CD14-positive monocyte (primary cell): ENCODE measurements at regions not wholly inside any gene's neighbourhood (a gene's known extent, or its start where the extent isn't known, plus 50 kb on each side); places are given as distances from the start of the nearest gene placed in this dataset.

Source experiments
- DNase-seq, 3 donors: peaks; one replicate each; pipeline ENCODE4 v3.0.0-alpha.2; 2011 to 2022
- H2AFZ ChIP-seq: 2 replicates; pipeline ENCODE4 v1.6.0; 2012; ENCODE audit warnings: mild to moderate bottlenecking, low read depth, low read length, inconsistent platforms; ENCODE audit not compliant: insufficient read depth, poor library complexity, severe bottlenecking
- H3K27ac ChIP-seq, 2 donors: 1 replicate in 1 of 2; 2 replicates in 1 of 2; pipeline ENCODE4 v1.5.1; 2012 to 2013; ENCODE audit warnings: low read length in 2 of 2, control low read depth in 1 of 2, inconsistent platforms in 1 of 2, low read depth in 1 of 2, mild to moderate bottlenecking in 1 of 2
- H3K27me3 ChIP-seq, 2 donors: one replicate each; pipeline versions ENCODE4 v1.6.0 to v1.6.1; 2011 to 2013; ENCODE audit warnings: low read length in 2 of 2; ENCODE audit not compliant: control insufficient read depth in 2 of 2, insufficient read depth in 2 of 2
- H3K36me3 ChIP-seq, 2 donors: replicated peaks in 1 of 2; 1 replicate in 1 of 2; 2 replicates in 1 of 2; pipeline versions ENCODE4 v1.5.1 to v1.6.1; 2012 to 2013; ENCODE audit warnings: low read length in 2 of 2, control low read depth in 1 of 2, inconsistent platforms in 1 of 2, mild to moderate bottlenecking in 1 of 2; ENCODE audit not compliant: insufficient read depth in 2 of 2, control insufficient read depth in 1 of 2
- H3K4me1 ChIP-seq, 2 donors: 1 replicate in 1 of 2; 2 replicates in 1 of 2; pipeline versions ENCODE4 v1.5.1 to v1.6.1; 2012 to 2013; ENCODE audit warnings: low read length in 2 of 2, control low read depth in 1 of 2, inconsistent platforms in 1 of 2, mild to moderate bottlenecking in 1 of 2, moderate library complexity in 1 of 2; ENCODE audit not compliant: insufficient read depth in 2 of 2, control insufficient read depth in 1 of 2
- H3K4me2 ChIP-seq: replicated peaks from 2 replicates; pipeline ENCODE3; 2012; ENCODE audit warnings: low read length, moderate library complexity, mild to moderate bottlenecking; ENCODE audit not compliant: poor library complexity, severe bottlenecking; ENCODE audit errors: extremely low read depth
- H3K4me3 ChIP-seq, 3 experiments: fragments of 200-600 bp in 1 of 3; sonication (generic) in 1 of 3; replicated peaks in 1 of 3; 1 replicate in 2 of 3; 2 replicates in 1 of 3; pipeline ENCODE4 v1.5.1; 2011 to 2013; ENCODE audit warnings: low read length in 3 of 3, mild to moderate bottlenecking in 3 of 3, control low read depth in 2 of 3, low read depth in 2 of 3, inconsistent platforms in 1 of 3, moderate library complexity in 1 of 3
- H3K79me2 ChIP-seq: 2 replicates; pipeline ENCODE4 v1.6.0; 2012; ENCODE audit warnings: mild to moderate bottlenecking, control low read depth, inconsistent platforms, low read length, moderate library complexity; ENCODE audit not compliant: insufficient read depth
- H3K9ac ChIP-seq: 2 replicates; pipeline ENCODE4 v1.6.0; 2017; ENCODE audit warnings: low read length, mild to moderate bottlenecking; ENCODE audit not compliant: insufficient read depth, poor library complexity, severe bottlenecking
- H3K9me3 ChIP-seq, 2 donors: replicated peaks in 1 of 2; 1 replicate in 1 of 2; 2 replicates in 1 of 2; pipeline versions ENCODE4 v1.5.1 to v1.6.1; 2012 to 2013; ENCODE audit warnings: low read length in 2 of 2, control low read depth in 1 of 2; ENCODE audit not compliant: control insufficient read depth in 1 of 2, insufficient read depth in 1 of 2
- H4K20me1 ChIP-seq: 2 replicates; pipeline ENCODE4 v1.6.0; 2012; ENCODE audit warnings: mild to moderate bottlenecking, low read length, control low read depth, moderate library complexity; ENCODE audit not compliant: insufficient read depth
- H3K27ac Mint-ChIP-seq, 7 donors: one replicate each; pipeline ENCODE4 v1.8.0; 2020; ENCODE audit warnings: mild to moderate bottlenecking in 7 of 7, mixed read lengths in 7 of 7, moderate library complexity in 6 of 7, inconsistent platforms in 2 of 7
- H3K27me3 Mint-ChIP-seq, 3 donors: one replicate each; pipeline ENCODE4 v1.8.0; 2021 to 2022; ENCODE audit warnings: low read depth in 3 of 3, mild to moderate bottlenecking in 3 of 3, mixed read lengths in 3 of 3, moderate library complexity in 3 of 3, inconsistent platforms in 1 of 3
- H3K36me3 Mint-ChIP-seq, 2 donors: one replicate each; pipeline ENCODE4 v1.8.0; 2020; ENCODE audit warnings: mixed read lengths in 2 of 2, inconsistent platforms in 1 of 2, mild to moderate bottlenecking in 1 of 2
- H3K4me1 Mint-ChIP-seq: one replicate; pipeline ENCODE4 v1.8.0; 2020; ENCODE audit warnings: mild to moderate bottlenecking, mixed read lengths
- H3K4me3 Mint-ChIP-seq, 2 donors: one replicate each; pipeline ENCODE4 v1.8.0; 2020; ENCODE audit warnings: mild to moderate bottlenecking in 2 of 2, mixed read lengths in 2 of 2, moderate library complexity in 1 of 2
- H3K9me3 Mint-ChIP-seq, 7 donors: one replicate each; pipeline ENCODE4 v1.8.0; 2020 to 2022; ENCODE audit warnings: mixed read lengths in 7 of 7, mild to moderate bottlenecking in 6 of 7, moderate library complexity in 6 of 7, inconsistent platforms in 2 of 7
- WGBS: methylation state at CpG from one replicate; pipeline ENCODE4 v1.1.5; 2013; ENCODE audit warnings: missing lambda C conversion rate; ENCODE audit not compliant: insufficient coverage; 5-methylcytosine and 5-hydroxymethylcytosine counted together
- intact Hi-C, 2 donors: fragments of 100-400 bp; cut with micrococcal nuclease; formaldehyde crosslinking; loops; one replicate each; pipeline versions ENCODE4 v1.15.0 to v1.15.1; 2023
- TF ChIP-seq, protein P1 (sequence below): fragments of 200-600 bp; IDR thresholded peaks from one replicate; pipeline ENCODE4 v1.8.0; 2022; ENCODE audit warnings: antibody characterized with exemption, mild to moderate bottlenecking

DNA sequence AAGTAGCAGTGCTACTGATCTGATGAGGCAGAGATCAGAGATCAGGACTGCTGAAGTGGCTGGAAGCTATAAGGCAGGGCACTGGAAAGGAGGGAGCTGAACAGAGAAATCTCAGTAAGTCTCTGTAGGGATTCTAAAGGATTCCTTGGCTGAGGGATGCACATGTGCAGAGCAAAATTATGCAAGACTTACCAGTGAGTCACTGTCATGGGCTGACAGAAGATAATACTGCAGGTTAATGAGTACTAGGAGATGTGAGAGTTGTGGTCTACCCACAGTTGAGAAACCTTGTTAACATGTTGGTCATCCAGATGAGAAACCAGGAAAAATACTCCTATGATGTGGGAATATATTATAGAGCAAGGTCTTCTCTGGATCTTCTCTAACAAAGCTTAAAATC lies 378.1 kb downstream of the HAPSTR1 start:
- H3K27ac Mint-ChIP-seq, result no peak overlapping the region
- H3K36me3 ChIP-seq, result no peaks in the 10 kb centered on the region
- H3K27me3 Mint-ChIP-seq, result peaks cover 0 to 3% (median 2%) of the 10 kb centered on the region in 3 donors
- TF ChIP-seq, protein P1, sequence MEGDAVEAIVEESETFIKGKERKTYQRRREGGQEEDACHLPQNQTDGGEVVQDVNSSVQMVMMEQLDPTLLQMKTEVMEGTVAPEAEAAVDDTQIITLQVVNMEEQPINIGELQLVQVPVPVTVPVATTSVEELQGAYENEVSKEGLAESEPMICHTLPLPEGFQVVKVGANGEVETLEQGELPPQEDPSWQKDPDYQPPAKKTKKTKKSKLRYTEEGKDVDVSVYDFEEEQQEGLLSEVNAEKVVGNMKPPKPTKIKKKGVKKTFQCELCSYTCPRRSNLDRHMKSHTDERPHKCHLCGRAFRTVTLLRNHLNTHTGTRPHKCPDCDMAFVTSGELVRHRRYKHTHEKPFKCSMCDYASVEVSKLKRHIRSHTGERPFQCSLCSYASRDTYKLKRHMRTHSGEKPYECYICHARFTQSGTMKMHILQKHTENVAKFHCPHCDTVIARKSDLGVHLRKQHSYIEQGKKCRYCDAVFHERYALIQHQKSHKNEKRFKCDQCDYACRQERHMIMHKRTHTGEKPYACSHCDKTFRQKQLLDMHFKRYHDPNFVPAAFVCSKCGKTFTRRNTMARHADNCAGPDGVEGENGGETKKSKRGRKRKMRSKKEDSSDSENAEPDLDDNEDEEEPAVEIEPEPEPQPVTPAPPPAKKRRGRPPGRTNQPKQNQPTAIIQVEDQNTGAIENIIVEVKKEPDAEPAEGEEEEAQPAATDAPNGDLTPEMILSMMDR, result no peak
- no peak overlapping the region for H3K4me3 ChIP-seq
- no peak overlapping the region for H3K4me2 ChIP-seq
- no peak overlapping the region for H3K27ac ChIP-seq
- H3K79me2 ChIP-seq, result no peaks in the 10 kb centered on the region
- peaks cover 0 to 3% of the 10 kb centered on the region in 2 donors for H3K9me3 ChIP-seq
- no peak overlapping the region for H3K4me3 Mint-ChIP-seq
- no peaks in the 10 kb centered on the region for H3K27me3 ChIP-seq
- H2AFZ ChIP-seq, result no peak overlapping the region
- no peak overlapping the region for H3K9ac ChIP-seq
- H3K4me1 ChIP-seq, result no peaks in the 10 kb centered on the region
- intact Hi-C loops, result no loop called here
- H3K9me3 Mint-ChIP-seq, result peaks cover 0 to 3% (median 0%) of the 10 kb centered on the region in 7 donors
- H4K20me1 ChIP-seq, result no peaks in the 10 kb centered on the region
- H3K36me3 Mint-ChIP-seq, result no peaks in the 10 kb centered on the region
- no peaks in the 10 kb centered on the region for H3K4me1 Mint-ChIP-seq
- no peak for DNase-seq

GRCh38 chr16:9476744-9477143 lies 385.3 kb downstream of the HAPSTR1 start:
- H3K4me3 Mint-ChIP-seq, result no peak overlapping the region
- Histone ChIP-seq H3K4me1 (no peaks in the 10 kb centered on the region), H3K79me2 (no peaks in the 10 kb centered on the region), H4K20me1 (no peaks in the 10 kb centered on the region), H3K4me2 (no peak overlapping the region), H3K36me3 (no peaks in the 10 kb centered on the region), H3K4me3 (no peak overlapping the region), H2AFZ (no peak overlapping the region), H3K9me3 (no peaks in the 10 kb centered on the region), H3K9ac (no peak overlapping the region), H3K27ac (no peak overlapping the region), H3K27me3 (no peaks in the 10 kb centered on the region)
- peaks cover 0 to 2% (median 0%) of the 10 kb centered on the region in 7 donors for H3K9me3 Mint-ChIP-seq
- H3K36me3 Mint-ChIP-seq, result no peaks in the 10 kb centered on the region
- no CpG with 5 or more reads among the region's 3 CpGs for WGBS
- H3K27ac Mint-ChIP-seq, result no peak overlapping the region
- intact Hi-C loops, result no loop called here
- H3K4me1 Mint-ChIP-seq, result no peaks in the 10 kb centered on the region
- DNase-seq, result no peak
- TF ChIP-seq, protein P1, result no peak
- peaks cover 0 to 2% (median 0%) of the 10 kb centered on the region in 3 donors for H3K27me3 Mint-ChIP-seq
